ENCODE measurements at regions not wholly inside any gene's neighbourhood (a gene's known extent, or its start where the extent isn't known, plus 50 kb on each side); places are given as distances from the start of the nearest gene placed in this dataset.

DNA sequence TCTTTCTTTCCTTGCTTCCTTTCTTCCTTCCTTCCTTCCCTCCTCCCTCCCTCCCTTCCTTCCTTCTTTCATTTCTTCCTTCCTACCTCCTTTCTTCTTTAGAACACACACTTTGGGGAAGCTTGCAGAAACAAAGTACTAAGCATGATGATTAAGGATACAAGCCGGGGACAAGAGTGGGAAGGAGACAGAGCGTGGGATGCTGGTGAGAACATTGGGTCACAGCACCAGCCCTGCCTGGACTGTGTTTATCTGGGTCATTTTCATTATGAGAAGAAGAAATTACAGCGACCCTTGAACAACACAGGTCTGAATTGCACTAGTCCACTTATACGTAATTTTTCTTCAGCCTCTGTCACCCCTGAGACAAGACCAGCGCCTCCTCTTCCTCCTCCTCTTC, 169.3 kb upstream of the TBL1X start:
- BruUV-seq (replicated peaks) = no TSS peak
- Histone ChIP-seq H3K4me1 (ENCODE audit: control insufficient read depth, insufficient read depth, low read length) (no peaks in the 10 kb centered on the region; the same call in 1 of the 2 replicates), H3K4me2 (ENCODE audit: low read depth, low read length) (no peak overlapping the region), H2AFZ (replicated peaks; ENCODE audit: low read length, poor library complexity) (no peak overlapping the region), H3K4ac (ENCODE audit: low read depth, low read length) (no peak overlapping the region), H3K9ac (ENCODE audit: low read depth, low read length) (no peak overlapping the region), H4K8ac (ENCODE audit: low read depth in 2 of 2, low read length in 2 of 2) (no peak overlapping the region), H2BK20ac (ENCODE audit: low read depth, low read length) (no peak overlapping the region), H4K91ac (ENCODE audit: insufficient read depth, low read depth, low read length) (no peak overlapping the region), H3K18ac (ENCODE audit: low read depth, low read length) (no peak overlapping the region), H2AK9ac (replicated peaks; ENCODE audit: low read depth, low read length, poor library complexity) (no peak overlapping the region), H2BK5ac (ENCODE audit: low read depth, low read length, poor library complexity, severe bottlenecking) (no peak overlapping the region), H2AK5ac (ENCODE audit: low read depth, low read length) (no peak overlapping the region), H3K27me3 (ENCODE audit: control insufficient read depth, insufficient read depth, low read length) (no peaks in the 10 kb centered on the region), H2BK120ac (ENCODE audit: low read depth, low read length) (no peak overlapping the region), H4K20me1 (ENCODE audit: insufficient read depth, low read length) (no peaks in the 10 kb centered on the region), H3K14ac (replicated peaks; ENCODE audit: low read depth, low read length) (no peak overlapping the region), H3K36me3 (ENCODE audit: control insufficient read depth, insufficient read depth, low read length) (no peaks in the 10 kb centered on the region), H3K9me1 (ENCODE audit: insufficient read depth, low read length) (no peaks in the 10 kb centered on the region; the same call in 1 of the 2 replicates), H3K23ac (ENCODE audit: low read depth, low read length) (no peak overlapping the region), H3K9me3 (ENCODE audit: control insufficient read depth, insufficient read depth, low read length) (no peaks in the 10 kb centered on the region; the same call in 1 of the 2 replicates), H3K56ac (ENCODE audit: extremely low read depth, insufficient read depth, low read length) (no peak overlapping the region), H3K79me1 (ENCODE audit: low read depth in 1 of 2, low read length in 2 of 2) (no peaks in the 10 kb centered on the region), H4K5ac (ENCODE audit: low read depth, low read length) (no peak overlapping the region), H2BK15ac (ENCODE audit: low read depth, low read length) (no peak overlapping the region), H3K27ac (ENCODE audit: insufficient read depth, low read length) (no peak overlapping the region), H3K4me3 (ENCODE audit: insufficient read depth, low read depth, low read length) (no peak overlapping the region)
- no peak for TF ChIP-seq MAFK (IDR thresholded peaks at IDR 0.05; ENCODE audit: low read depth, low read length)
- TF ChIP-seq CHD1 (IDR thresholded peaks at IDR 0.05; ENCODE audit: low read depth, low read length) = no peak
- in situ Hi-C loops (cut with MboI; ENCODE audit: low sequenced_read_pairs) (no loop called here), dilution Hi-C loops (cut with HindIII; ENCODE audit: low sequenced_read_pairs, unreplicated experiment) (no loop called here), intact Hi-C loops (cut with micrococcal nuclease) (no loop called here)
- DNase-seq (no peak), ATAC-seq (ENCODE audit: low read depth) (no peak)
- POLR2A ChIA-PET (ENCODE audit: unreplicated experiment) = no interaction called here
- CTCF ChIA-PET = no interaction called here
- 80% methylated on average over 2 of the region's 5 CpGs; no CpG with 5 or more reads in 1 of the 2 experiments for WGBS, 2 experiments (ENCODE audit: extremely low coverage in 2 of 2, insufficient read length in 1 of 2)

Data from IMR-90 (cell line).